ENCODE measurements at regions not wholly inside any gene's neighbourhood (a gene's known extent, or its start where the extent isn't known, plus 50 kb on each side); places are given as distances from the start of the nearest gene placed in this dataset.

DNA sequence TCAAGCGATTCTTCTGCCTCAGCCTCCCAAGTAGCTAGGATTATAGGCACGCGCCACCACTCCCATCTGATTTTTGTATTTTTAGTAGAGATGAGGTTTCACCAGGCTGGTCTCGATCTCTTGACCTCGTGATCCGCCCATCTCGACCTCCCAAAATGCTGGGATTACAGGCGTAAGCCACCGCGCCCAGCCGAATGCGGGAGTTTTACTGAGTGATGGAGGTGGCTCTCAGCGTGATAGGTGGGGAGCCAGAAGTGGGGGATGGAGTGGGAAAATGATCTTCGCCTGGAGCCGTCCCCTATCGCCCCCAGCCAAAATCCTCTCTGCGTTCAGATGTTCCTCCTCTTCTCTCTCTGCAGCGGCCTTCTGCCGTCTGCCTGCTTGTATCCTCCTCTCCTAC lies 348.4 kb upstream of the NPSR1 start:
- no peak for DNase-seq (ENCODE audit: low read depth)
- TF ChIP-seq, protein P1, sequence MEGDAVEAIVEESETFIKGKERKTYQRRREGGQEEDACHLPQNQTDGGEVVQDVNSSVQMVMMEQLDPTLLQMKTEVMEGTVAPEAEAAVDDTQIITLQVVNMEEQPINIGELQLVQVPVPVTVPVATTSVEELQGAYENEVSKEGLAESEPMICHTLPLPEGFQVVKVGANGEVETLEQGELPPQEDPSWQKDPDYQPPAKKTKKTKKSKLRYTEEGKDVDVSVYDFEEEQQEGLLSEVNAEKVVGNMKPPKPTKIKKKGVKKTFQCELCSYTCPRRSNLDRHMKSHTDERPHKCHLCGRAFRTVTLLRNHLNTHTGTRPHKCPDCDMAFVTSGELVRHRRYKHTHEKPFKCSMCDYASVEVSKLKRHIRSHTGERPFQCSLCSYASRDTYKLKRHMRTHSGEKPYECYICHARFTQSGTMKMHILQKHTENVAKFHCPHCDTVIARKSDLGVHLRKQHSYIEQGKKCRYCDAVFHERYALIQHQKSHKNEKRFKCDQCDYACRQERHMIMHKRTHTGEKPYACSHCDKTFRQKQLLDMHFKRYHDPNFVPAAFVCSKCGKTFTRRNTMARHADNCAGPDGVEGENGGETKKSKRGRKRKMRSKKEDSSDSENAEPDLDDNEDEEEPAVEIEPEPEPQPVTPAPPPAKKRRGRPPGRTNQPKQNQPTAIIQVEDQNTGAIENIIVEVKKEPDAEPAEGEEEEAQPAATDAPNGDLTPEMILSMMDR (IDR thresholded peaks at IDR 0.05; ENCODE audit: insufficient read depth, low read depth, low read length): no peak
- no peak overlapping the region for H3K4me3 ChIP-seq (ENCODE audit: low read depth, low read length)

DNA sequence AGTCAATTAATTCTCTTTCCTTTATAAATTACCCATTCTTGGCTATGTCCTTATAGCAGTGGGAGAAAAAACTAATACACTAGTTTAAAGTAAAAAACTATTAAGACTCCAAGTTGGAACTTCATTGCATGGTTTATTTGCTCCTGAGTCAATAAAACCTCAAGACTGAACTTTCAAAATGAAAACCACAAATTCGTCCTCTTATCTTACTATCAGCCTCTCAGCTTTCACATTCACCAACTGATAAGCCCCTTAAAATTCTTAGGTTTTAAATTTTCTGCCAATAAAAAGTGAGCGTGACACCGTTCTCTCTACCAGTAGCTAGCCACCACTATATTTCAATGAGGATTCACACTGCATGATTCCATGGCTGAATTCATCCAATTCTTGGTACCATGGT lies 346.4 kb upstream of the NPSR1 start:
- TF ChIP-seq, protein P1 (IDR thresholded peaks at IDR 0.05; ENCODE audit: insufficient read depth, low read depth, low read length): no peak
- no peak for DNase-seq (ENCODE audit: low read depth)
- H3K4me3 ChIP-seq (ENCODE audit: low read depth, low read length): no peak overlapping the region

DNA sequence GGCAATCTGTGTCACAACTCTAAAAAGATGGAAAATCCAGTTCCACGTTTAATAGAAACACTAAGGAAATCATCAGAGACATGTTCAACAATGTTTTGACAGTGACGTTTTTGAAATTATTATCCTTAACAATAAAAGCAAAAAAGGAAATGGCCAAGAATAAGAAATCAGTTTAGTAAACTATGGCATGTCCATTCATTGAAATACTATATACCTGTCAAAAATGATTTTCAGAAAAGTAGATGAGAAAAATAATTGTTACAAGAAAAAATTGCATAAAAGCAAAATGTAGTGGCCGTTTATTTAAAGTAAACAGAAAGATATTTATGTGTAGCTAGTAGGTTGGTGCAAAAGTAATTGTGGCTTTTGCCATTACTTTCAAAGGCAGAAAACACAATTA lies 345.4 kb upstream of the NPSR1 start:
- H3K4me3 ChIP-seq (ENCODE audit: low read depth, low read length): no peak overlapping the region
- no peak for DNase-seq (ENCODE audit: low read depth)
- TF ChIP-seq, protein P1 (IDR thresholded peaks at IDR 0.05; ENCODE audit: insufficient read depth, low read depth, low read length): no peak

DNA sequence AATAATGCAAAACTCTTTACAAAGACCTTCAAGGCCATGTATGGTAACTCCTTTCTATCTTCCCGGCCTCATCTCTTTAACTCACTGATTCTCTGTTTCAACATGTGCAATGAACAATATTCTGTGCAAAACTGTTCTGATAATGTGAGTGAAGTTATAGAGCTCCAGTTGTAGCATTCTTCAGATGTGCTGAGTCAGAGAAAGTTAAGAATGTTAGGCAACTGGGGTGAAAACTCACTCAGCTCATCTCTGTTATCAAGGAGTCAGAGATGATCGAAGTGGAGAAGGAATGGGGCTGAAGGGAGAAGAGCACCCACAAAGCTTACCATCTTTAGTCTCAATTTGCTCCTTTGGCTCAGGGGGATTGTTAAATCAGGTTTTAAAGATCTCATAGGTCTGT lies 344.7 kb upstream of the NPSR1 start:
- TF ChIP-seq, protein P1 (IDR thresholded peaks at IDR 0.05; ENCODE audit: insufficient read depth, low read depth, low read length): no peak
- no peak overlapping the region for H3K4me3 ChIP-seq (ENCODE audit: low read depth, low read length)
- DNase-seq (ENCODE audit: low read depth): no peak

DNA sequence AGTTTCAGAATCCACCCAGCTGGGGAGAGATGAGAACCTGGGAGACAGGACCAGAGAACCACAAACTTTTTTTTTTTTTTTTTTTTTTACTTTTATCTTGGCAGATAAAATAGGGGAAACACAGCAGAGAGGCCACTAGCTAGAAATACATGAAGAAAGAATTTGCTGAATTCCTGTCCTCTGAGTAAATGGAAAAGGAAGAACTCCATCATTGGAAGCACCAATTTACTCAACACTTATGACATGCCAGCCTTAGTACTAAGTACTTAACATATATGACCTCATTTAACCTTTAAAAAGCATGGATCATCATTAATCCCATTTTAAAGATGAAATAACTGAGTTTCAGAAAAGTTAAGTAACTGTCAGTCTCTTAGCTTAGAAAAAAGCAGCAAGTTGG lies 343.0 kb upstream of the NPSR1 start:
- no peak for DNase-seq (ENCODE audit: low read depth)
- TF ChIP-seq, protein P1 (IDR thresholded peaks at IDR 0.05; ENCODE audit: insufficient read depth, low read depth, low read length): no peak
- no peak overlapping the region for H3K4me3 ChIP-seq (ENCODE audit: low read depth, low read length)

DNA sequence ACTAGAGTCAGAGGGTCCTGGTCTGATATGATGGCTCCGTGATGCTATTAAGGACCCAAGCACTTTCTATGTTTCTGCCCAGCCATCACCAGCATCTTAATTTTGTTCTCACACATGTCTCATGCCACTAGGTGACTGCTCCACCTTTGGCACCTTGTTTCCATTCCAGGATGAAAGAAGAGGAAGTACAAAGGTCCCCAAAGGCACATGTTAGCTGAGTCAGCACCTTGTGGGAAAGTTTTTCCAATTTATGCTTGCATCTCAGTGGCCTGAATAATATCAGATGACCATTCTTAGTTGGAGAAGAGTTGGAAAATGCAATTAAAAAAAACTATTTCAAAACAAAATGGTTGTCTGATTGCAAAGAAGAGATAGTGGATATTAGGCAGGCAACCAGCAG lies 341.0 kb upstream of the NPSR1 start:
- H3K4me3 ChIP-seq (ENCODE audit: low read depth, low read length): no peak overlapping the region
- TF ChIP-seq, protein P1 (IDR thresholded peaks at IDR 0.05; ENCODE audit: insufficient read depth, low read depth, low read length): no peak
- no peak for DNase-seq (ENCODE audit: low read depth)

DNA sequence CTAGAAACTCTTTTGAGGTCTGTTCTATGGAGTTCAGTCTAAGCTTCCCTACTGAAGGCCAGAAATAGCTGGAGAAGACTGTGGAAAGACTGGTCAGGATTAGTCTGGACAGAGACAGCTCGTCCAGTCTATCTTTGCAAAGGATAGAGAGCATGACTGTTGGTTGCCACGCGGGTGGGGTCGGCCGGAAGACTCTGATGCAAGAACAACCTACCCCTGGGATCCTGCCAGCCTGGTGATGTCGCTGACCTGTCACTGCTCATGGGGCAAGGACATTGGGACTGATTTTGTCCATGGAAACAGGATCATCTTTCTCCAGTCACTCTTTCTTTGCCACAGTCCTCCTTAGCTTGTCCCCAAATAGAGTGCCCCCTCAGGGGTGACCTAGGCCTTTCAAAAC lies 337.6 kb upstream of the NPSR1 start:
- TF ChIP-seq, protein P1 (IDR thresholded peaks at IDR 0.05; ENCODE audit: insufficient read depth, low read depth, low read length): no peak
- DNase-seq (ENCODE audit: low read depth): no peak
- H3K4me3 ChIP-seq (ENCODE audit: low read depth, low read length): no peak overlapping the region
